GM21723 (cell line): ENCODE measurements at regions not wholly inside any gene's neighbourhood (a gene's known extent, or its start where the extent isn't known, plus 50 kb on each side); places are given as distances from the start of the nearest gene placed in this dataset.

Experiments
- ATAC-seq: cut with Tn5 transposase; IDR thresholded peaks from one replicate; pipeline ENCODE4 v1.9.1; 2021; ENCODE audit warnings: mild to moderate bottlenecking, moderate library complexity; ENCODE audit not compliant: unreplicated experiment

GRCh38 chr10:117669122-117669521 is 126.6 kb downstream of the EMX2 start:
- no peak for ATAC-seq

GRCh38 chr10:117670116-117670904 is 127.8 kb downstream of the EMX2 start:
- ATAC-seq = no peak

- no peak for ATAC-seq
Measured at GRCh38 chr10:117673230-117674010, 130.9 kb downstream of the EMX2 start.

- no peak for ATAC-seq
Measured at GRCh38 chr10:117674201-117674600, 131.7 kb downstream of the EMX2 start.

- ATAC-seq = no peak
Measured at GRCh38 chr10:117674646-117675045, 132.1 kb downstream of the EMX2 start.

GRCh38 chr10:117675514-117676055 is 133.0 kb downstream of the EMX2 start:
- no peak for ATAC-seq

GRCh38 chr10:117677239-117677638 is 134.7 kb downstream of the EMX2 start:
- no peak for ATAC-seq

GRCh38 chr10:117677890-117678500 is 135.4 kb downstream of the EMX2 start:
- no peak for ATAC-seq

GRCh38 chr10:117680601-117681000 is 138.1 kb downstream of the EMX2 start:
- no peak for ATAC-seq

- ATAC-seq = no peak
Measured at GRCh38 chr10:117681104-117681503, 138.6 kb downstream of the EMX2 start.

GRCh38 chr10:117684046-117684610 is 141.6 kb downstream of the EMX2 start:
- no peak for ATAC-seq

GRCh38 chr10:117684672-117685211 is 142.2 kb downstream of the EMX2 start:
- ATAC-seq = no peak

- ATAC-seq = no peak
Measured at GRCh38 chr10:117685431-117685830, 142.9 kb downstream of the EMX2 start.

GRCh38 chr10:117686606-117687005 is 144.1 kb downstream of the EMX2 start:
- no peak for ATAC-seq

GRCh38 chr10:117688358-117688757 is 145.8 kb downstream of the EMX2 start:
- no peak for ATAC-seq

GRCh38 chr10:117689566-117689965 is 147.0 kb downstream of the EMX2 start:
- ATAC-seq = no peak

GRCh38 chr10:117690359-117690758 is 147.8 kb downstream of the EMX2 start:
- no peak for ATAC-seq

GRCh38 chr10:117694190-117694589 is 151.6 kb downstream of the EMX2 start:
- no peak for ATAC-seq

GRCh38 chr10:117697402-117697801 is 154.9 kb downstream of the EMX2 start:
- ATAC-seq = no peak

- ATAC-seq = no peak
Measured at GRCh38 chr10:117698809-117699208, 156.3 kb downstream of the EMX2 start.
